OCI-LY7 (cell line): ENCODE measurements at regions not wholly inside any gene's neighbourhood (a gene's known extent, or its start where the extent isn't known, plus 50 kb on each side); places are given as distances from the start of the nearest gene placed in this dataset.
"Not testable (repeated sequence)": the region's sequence is repeated elsewhere in the genome, so short reads cannot be mapped to it uniquely, and the experiment has no call there.

Experiments used
- BruUV-seq: library from RNA; stranded (reverse); fragments of 400-500 nt; replicated peaks from 2 replicates; lab custom pipeline; 2021; lab: Mats Ljungman, UMichigan
- CTCF ChIA-PET: fragments of 300-600 bp; sonication (Branson Sonifier 250); formaldehyde crosslinking; loops from one replicate; lab custom pipeline; 2022; ENCODE audit warnings: antibody characterized with exemption; ENCODE audit not compliant: unreplicated experiment; lab: Charles Lee
- POLR2A ChIA-PET: fragments of 300-600 bp; sonication (Branson Sonifier 250); formaldehyde crosslinking; loops from one replicate; lab custom pipeline; 2022; ENCODE audit warnings: antibody characterized with exemption; lab: Charles Lee
- DNase-seq: peaks from one replicate; pipeline ENCODE4 v3.0.0-alpha.2; 2015; ENCODE audit warnings: low spot score
- H2AFZ ChIP-seq: fragments of 200-600 bp; sonication (generic), shearing (Covaris generic); 2 replicates; pipeline ENCODE4 v1.6.1; 2014; ENCODE audit warnings: mild to moderate bottlenecking, antibody characterized with exemption, low read length, moderate library complexity
- H3K27ac ChIP-seq: fragments of 200-600 bp; sonication (generic); 2 replicates; pipeline ENCODE4 v1.5.1; 2014; ENCODE audit warnings: mixed run types, low read depth, mild to moderate bottlenecking, moderate library complexity, low read length, inconsistent platforms; ENCODE audit not compliant: poor library complexity, severe bottlenecking
- H3K36me3 ChIP-seq: fragments of 200-600 bp; sonication (generic); 2 replicates; pipeline ENCODE4 v1.6.1; 2014; ENCODE audit warnings: mild to moderate bottlenecking, antibody characterized with exemption, low read length, moderate library complexity, mixed read lengths; ENCODE audit not compliant: insufficient read depth
- H3K4me1 ChIP-seq: fragments of 200-600 bp; sonication (generic); 2 replicates; pipeline ENCODE4 v1.5.1; 2014; ENCODE audit warnings: mild to moderate bottlenecking, low read length; ENCODE audit not compliant: insufficient read depth, poor library complexity, severe bottlenecking
- H3K4me2 ChIP-seq: fragments of 200-600 bp; sonication (generic); 2 replicates; pipeline ENCODE4 v1.6.1; 2014; ENCODE audit warnings: mild to moderate bottlenecking, low read length
- H3K4me3 ChIP-seq: fragments of 200-600 bp; sonication (generic); 2 replicates; pipeline ENCODE4 v1.5.1; 2014; ENCODE audit warnings: mild to moderate bottlenecking, low read depth, low read length; ENCODE audit not compliant: poor library complexity, severe bottlenecking
- H3K79me2 ChIP-seq: fragments of 200-600 bp; sonication (generic); 2 replicates; pipeline ENCODE4 v1.6.1; 2016; ENCODE audit warnings: low read depth, mild to moderate bottlenecking, low read length, moderate library complexity, mixed read lengths; ENCODE audit not compliant: insufficient read depth
- H3K9me2 ChIP-seq: fragments of 200-600 bp; sonication (generic); 2 replicates; pipeline ENCODE4 v1.6.1; 2016; ENCODE audit warnings: mild to moderate bottlenecking, low read length, mixed read lengths; ENCODE audit not compliant: insufficient read depth
- H3K9me3 ChIP-seq: fragments of 200-600 bp; sonication (generic); 2 replicates; pipeline ENCODE4 v1.6.1; 2014; ENCODE audit warnings: mild to moderate bottlenecking, mixed run types, low read length, mixed read lengths
- H4K20me1 ChIP-seq: fragments of 200-600 bp; sonication (generic); 2 replicates; pipeline ENCODE4 v1.6.1; 2014; ENCODE audit warnings: mild to moderate bottlenecking, antibody characterized with exemption, low read length, moderate library complexity, mixed read lengths; ENCODE audit not compliant: insufficient read depth
- EZH2phosphoT487 ChIP-seq: fragments of 200-600 bp; sonication (generic); IDR thresholded peaks from 2 replicates; pipeline ENCODE4 v1.6.1; 2018; ENCODE audit warnings: low read depth, borderline replicate concordance, mild to moderate bottlenecking, mixed run types, antibody characterized with exemption, low read length, moderate library complexity, mixed read lengths
- intact Hi-C: fragments of 100-400 bp; cut with micrococcal nuclease; formaldehyde crosslinking; loops from one replicate; pipeline ENCODE4 v1.10.0; 2022; ENCODE audit not compliant: unreplicated experiment
- TF ChIP-seq, protein P1 (sequence below): fragments of 200-600 bp; sonication (generic); conservative IDR thresholded peaks from 2 replicates; pipeline ENCODE4 v1.5.1; 2014; ENCODE audit warnings: mild to moderate bottlenecking, antibody characterized with exemption, low read length, moderate library complexity, mixed read lengths

DNA sequence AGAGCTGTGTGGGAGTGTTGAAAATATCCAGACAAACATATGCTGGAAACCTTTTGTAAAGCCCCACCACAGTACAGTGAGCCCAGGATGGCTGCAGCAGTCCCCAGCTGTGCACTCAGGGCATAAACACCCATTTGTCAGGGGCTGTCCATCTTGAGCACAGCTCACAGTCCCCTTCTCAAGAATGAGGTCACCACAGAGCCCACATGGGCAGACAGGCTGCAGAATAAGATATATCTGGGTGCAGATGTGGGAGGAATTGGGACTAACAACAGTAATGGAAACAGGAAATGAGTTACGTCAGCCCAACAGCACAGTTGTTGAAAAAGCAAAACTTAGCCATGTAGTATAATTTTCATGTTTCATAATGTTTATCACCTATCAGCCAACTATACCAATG lies 219.6 kb downstream of the ETAA1 start:
- POLR2A ChIA-PET = no interaction called here
- no peaks in the 10 kb centered on the region for H3K36me3 ChIP-seq
- no peak overlapping the region for H3K4me3 ChIP-seq

DNA sequence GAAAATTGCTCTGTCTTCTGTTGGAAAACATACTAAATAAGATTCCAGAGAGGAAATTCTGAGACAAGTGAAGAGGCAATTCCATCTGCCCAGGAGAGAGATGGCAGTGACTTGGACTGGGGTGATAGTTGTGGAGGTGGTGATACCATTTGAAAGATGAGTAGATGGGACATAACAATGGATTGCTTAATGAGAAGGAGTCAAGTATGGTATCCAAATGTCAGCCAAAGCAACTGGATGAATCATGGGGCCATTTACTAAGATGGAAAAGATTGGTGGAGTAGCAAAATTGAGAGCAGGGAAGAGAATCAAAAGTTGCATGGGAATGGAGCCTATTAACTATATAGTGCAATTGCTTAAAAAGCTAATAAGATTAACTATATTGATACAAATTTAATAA lies 222.1 kb downstream of the ETAA1 start:
- no peaks in the 10 kb centered on the region for H4K20me1 ChIP-seq
- H3K27ac ChIP-seq = no peak overlapping the region
- no peaks in the 10 kb centered on the region for H3K4me1 ChIP-seq
- ChIA-PET POLR2A (no interaction called here), CTCF (no interaction called here)
- BruUV-seq = no TSS peak
- intact Hi-C loops = no loop called here
- H3K4me3 ChIP-seq = no peak overlapping the region
- H3K9me2 ChIP-seq = no peaks in the 10 kb centered on the region
- no peaks in the 10 kb centered on the region for H3K9me3 ChIP-seq
- TF ChIP-seq EZH2phosphoT487 = no peak
- TF ChIP-seq, protein P1, sequence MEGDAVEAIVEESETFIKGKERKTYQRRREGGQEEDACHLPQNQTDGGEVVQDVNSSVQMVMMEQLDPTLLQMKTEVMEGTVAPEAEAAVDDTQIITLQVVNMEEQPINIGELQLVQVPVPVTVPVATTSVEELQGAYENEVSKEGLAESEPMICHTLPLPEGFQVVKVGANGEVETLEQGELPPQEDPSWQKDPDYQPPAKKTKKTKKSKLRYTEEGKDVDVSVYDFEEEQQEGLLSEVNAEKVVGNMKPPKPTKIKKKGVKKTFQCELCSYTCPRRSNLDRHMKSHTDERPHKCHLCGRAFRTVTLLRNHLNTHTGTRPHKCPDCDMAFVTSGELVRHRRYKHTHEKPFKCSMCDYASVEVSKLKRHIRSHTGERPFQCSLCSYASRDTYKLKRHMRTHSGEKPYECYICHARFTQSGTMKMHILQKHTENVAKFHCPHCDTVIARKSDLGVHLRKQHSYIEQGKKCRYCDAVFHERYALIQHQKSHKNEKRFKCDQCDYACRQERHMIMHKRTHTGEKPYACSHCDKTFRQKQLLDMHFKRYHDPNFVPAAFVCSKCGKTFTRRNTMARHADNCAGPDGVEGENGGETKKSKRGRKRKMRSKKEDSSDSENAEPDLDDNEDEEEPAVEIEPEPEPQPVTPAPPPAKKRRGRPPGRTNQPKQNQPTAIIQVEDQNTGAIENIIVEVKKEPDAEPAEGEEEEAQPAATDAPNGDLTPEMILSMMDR = no peak
- H3K36me3 ChIP-seq = no peaks in the 10 kb centered on the region
- H3K4me2 ChIP-seq = no peak overlapping the region
- H3K79me2 ChIP-seq = no peaks in the 10 kb centered on the region
- H2AFZ ChIP-seq = no peak overlapping the region
- no peak for DNase-seq

More for the DNA sequence above, 219.6 kb downstream of the ETAA1 start:
- H4K20me1 ChIP-seq = no peaks in the 10 kb centered on the region
- H3K4me2 ChIP-seq = no peak overlapping the region
- no peaks in the 10 kb centered on the region for H3K79me2 ChIP-seq
- no peaks in the 10 kb centered on the region for H3K9me3 ChIP-seq
- intact Hi-C loops = no loop called here
- no peak for TF ChIP-seq EZH2phosphoT487
- TF ChIP-seq, protein P1 = no peak
- no peaks in the 10 kb centered on the region for H3K9me2 ChIP-seq
- H3K27ac ChIP-seq = no peak overlapping the region
- no TSS peak for BruUV-seq
- CTCF ChIA-PET = no interaction called here
- no peak for DNase-seq
- no peak overlapping the region for H2AFZ ChIP-seq
- H3K4me1 ChIP-seq = no peaks in the 10 kb centered on the region

DNA sequence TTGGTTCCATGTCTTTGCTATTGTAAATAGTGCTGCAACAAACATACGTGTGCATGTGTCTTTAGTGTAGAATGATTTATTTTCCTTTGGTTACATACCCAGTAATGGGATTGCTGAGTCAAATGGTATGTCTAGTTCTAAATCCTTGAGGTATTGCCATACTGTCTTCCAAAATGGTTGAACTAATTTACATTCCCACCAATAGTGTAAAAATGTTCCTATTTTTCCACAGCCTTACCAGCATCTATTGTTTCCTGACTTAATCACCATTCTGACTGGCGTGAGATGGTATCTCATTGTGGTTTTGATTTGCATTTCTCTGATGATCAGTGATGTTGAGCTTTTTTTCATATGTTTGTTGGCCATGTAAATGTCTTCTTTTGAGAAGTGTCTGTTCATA lies 226.6 kb downstream of the ETAA1 start:
- H3K27ac ChIP-seq, H3K79me2 ChIP-seq, intact Hi-C loops, DNase-seq, H4K20me1 ChIP-seq, CTCF ChIA-PET, BruUV-seq, H3K36me3 ChIP-seq, H3K4me2 ChIP-seq, POLR2A ChIA-PET, H2AFZ ChIP-seq, H3K9me2 ChIP-seq, H3K9me3 ChIP-seq, H3K4me3 ChIP-seq, H3K4me1 ChIP-seq: not testable (repeated sequence)
